IMR-90 (cell line): ENCODE measurements at regions not wholly inside any gene's neighbourhood (a gene's known extent, or its start where the extent isn't known, plus 50 kb on each side); places are given as distances from the start of the nearest gene placed in this dataset.

Source experiments
- ATAC-seq: fragments of 200-7000 bp; cut with Tn5 transposase; 2 replicates; pipeline ENCODE4 v1.9.1; 2020; ENCODE audit warnings: low read depth, mild to moderate bottlenecking, moderate library complexity
- BruUV-seq: library from RNA; stranded (reverse); fragments of 400-500 nt; replicated peaks from 2 replicates; lab custom pipeline; 2021; lab: Mats Ljungman, UMichigan
- CTCF ChIA-PET: fragments of 300-600 bp; formaldehyde crosslinking; extraction: SDS; loops from one replicate; lab custom pipeline; 2021; ENCODE audit warnings: antibody characterized with exemption; lab: Yijun Ruan, JAX
- POLR2A ChIA-PET: fragments of 300-600 bp; sonication (Branson Sonifier 250); formaldehyde crosslinking; loops from one replicate; lab custom pipeline; 2022; ENCODE audit warnings: antibody characterized with exemption; ENCODE audit not compliant: unreplicated experiment; lab: Charles Lee
- DNase-seq: peaks from one replicate; pipeline ENCODE4 v3.0.0; 2013
- H2AFZ ChIP-seq: replicated peaks from 2 replicates; pipeline ENCODE3; 2013; ENCODE audit warnings: low read length, mild to moderate bottlenecking; ENCODE audit not compliant: poor library complexity
- H2AK5ac ChIP-seq: 2 replicates; pipeline ENCODE4 v1.6.1; 2013; ENCODE audit warnings: low read depth, low read length, inconsistent platforms
- H2AK9ac ChIP-seq: replicated peaks from 2 replicates; pipeline ENCODE3; 2013; ENCODE audit warnings: mild to moderate bottlenecking, low read depth, low read length, moderate library complexity; ENCODE audit not compliant: poor library complexity
- H2BK120ac ChIP-seq: 2 replicates; pipeline ENCODE4 v1.6.1; 2013; ENCODE audit warnings: low read depth, low read length, inconsistent platforms
- H2BK15ac ChIP-seq: 3 replicates; pipeline ENCODE4 v1.6.1; 2013; ENCODE audit warnings: low read depth, low read length, inconsistent platforms
- H2BK20ac ChIP-seq: 2 replicates; pipeline ENCODE4 v1.6.1; 2013; ENCODE audit warnings: low read depth, mild to moderate bottlenecking, inconsistent platforms, low read length, moderate library complexity
- H2BK5ac ChIP-seq: 2 replicates; pipeline ENCODE4 v1.6.1; 2013; ENCODE audit warnings: mild to moderate bottlenecking, low read depth, low read length, inconsistent platforms; ENCODE audit not compliant: poor library complexity, severe bottlenecking
- H3K14ac ChIP-seq: replicated peaks from 2 replicates; pipeline ENCODE4 v1.6.1; 2013; ENCODE audit warnings: low read depth, low read length, inconsistent platforms
- H3K18ac ChIP-seq: 2 replicates; pipeline ENCODE4 v1.6.1; 2013; ENCODE audit warnings: low read depth, low read length, control low read depth
- H3K23ac ChIP-seq: 2 replicates; pipeline ENCODE4 v1.6.1; 2013; ENCODE audit warnings: low read depth, low read length, inconsistent platforms
- H3K27ac ChIP-seq: 2 replicates; pipeline ENCODE4 v1.5.1; 2013; ENCODE audit warnings: mild to moderate bottlenecking, control low read depth, low read length; ENCODE audit not compliant: insufficient read depth
- H3K27me3 ChIP-seq: 2 replicates; pipeline ENCODE4 v1.6.1; 2013; ENCODE audit warnings: low read length; ENCODE audit not compliant: control insufficient read depth, insufficient read depth
- H3K36me3 ChIP-seq: 2 replicates; pipeline ENCODE4 v1.6.1; 2013; ENCODE audit warnings: low read length, mixed read lengths; ENCODE audit not compliant: control insufficient read depth, insufficient read depth
- H3K4ac ChIP-seq: 2 replicates; pipeline ENCODE4 v1.6.1; 2013; ENCODE audit warnings: low read depth, low read length, inconsistent platforms
- H3K4me1 ChIP-seq: 2 replicates; pipeline ENCODE4 v1.6.1; 2013; ENCODE audit warnings: low read length, mixed read lengths; ENCODE audit not compliant: control insufficient read depth, insufficient read depth
- H3K4me2 ChIP-seq: 2 replicates; pipeline ENCODE4 v1.6.1; 2013; ENCODE audit warnings: low read depth, mild to moderate bottlenecking, control low read depth, low read length, moderate library complexity
- H3K4me3 ChIP-seq: 2 replicates; pipeline ENCODE4 v1.5.1; 2013; ENCODE audit warnings: low read depth, mild to moderate bottlenecking, control low read depth, low read length, moderate library complexity; ENCODE audit not compliant: insufficient read depth
- H3K56ac ChIP-seq: 2 replicates; pipeline ENCODE4 v1.6.1; 2013; ENCODE audit warnings: low read length, inconsistent platforms; ENCODE audit not compliant: insufficient read depth; ENCODE audit errors: extremely low read depth
- H3K79me1 ChIP-seq, 2 experiments: 2 replicates each; pipeline ENCODE4 v1.6.1; 2013; ENCODE audit warnings: low read length in 2 of 2, inconsistent platforms in 1 of 2, low read depth in 1 of 2
- H3K9ac ChIP-seq: 2 replicates; pipeline ENCODE4 v1.6.1; 2013; ENCODE audit warnings: low read depth, low read length, control low read depth
- H3K9me1 ChIP-seq: 2 replicates; pipeline ENCODE4 v1.6.1; 2013; ENCODE audit warnings: low read length, inconsistent platforms; ENCODE audit not compliant: insufficient read depth
- H3K9me3 ChIP-seq: 2 replicates; pipeline ENCODE4 v1.6.1; 2013; ENCODE audit warnings: low read length; ENCODE audit not compliant: control insufficient read depth, insufficient read depth
- H4K20me1 ChIP-seq: 2 replicates; pipeline ENCODE4 v1.6.1; 2013; ENCODE audit warnings: low read length, inconsistent platforms; ENCODE audit not compliant: insufficient read depth
- H4K5ac ChIP-seq: 2 replicates; pipeline ENCODE4 v1.6.1; 2013; ENCODE audit warnings: mild to moderate bottlenecking, low read depth, low read length, control low read depth
- H4K8ac ChIP-seq, 2 experiments: 2 replicates each; pipeline ENCODE4 v1.6.1; 2013; ENCODE audit warnings: low read depth in 2 of 2, low read length in 2 of 2, control low read depth in 1 of 2, inconsistent platforms in 1 of 2
- H4K91ac ChIP-seq: 2 replicates; pipeline ENCODE4 v1.6.1; 2013; ENCODE audit warnings: low read depth, low read length, inconsistent platforms; ENCODE audit not compliant: insufficient read depth
- BHLHE40 ChIP-seq: fragments of 150-350 bp; IDR thresholded peaks from 2 replicates; pipeline ENCODE4 v1.6.1; 2016; ENCODE audit warnings: mild to moderate bottlenecking, low read depth, low read length
- CEBPB ChIP-seq: IDR thresholded peaks from 2 replicates; pipeline ENCODE4 v1.6.1; 2012; ENCODE audit warnings: low read depth, low read length, improper control_type of control experiment
- CHD1 ChIP-seq: IDR thresholded peaks from 2 replicates; pipeline ENCODE4 v1.6.1; 2012; ENCODE audit warnings: low read depth, low read length, improper control_type of control experiment
- FOS ChIP-seq: fragments of 150-350 bp; IDR thresholded peaks from 2 replicates; pipeline ENCODE4 v1.6.1; 2016; ENCODE audit warnings: low read depth, low read length
- MAFK ChIP-seq: IDR thresholded peaks from 2 replicates; pipeline ENCODE4 v1.6.1; 2012; ENCODE audit warnings: low read depth, low read length, improper control_type of control experiment
- MAZ ChIP-seq: IDR thresholded peaks from 2 replicates; pipeline ENCODE4 v1.6.1; 2012; ENCODE audit warnings: low read depth, mild to moderate bottlenecking, low read length, improper control_type of control experiment, moderate library complexity, borderline replicate concordance
- MXI1 ChIP-seq: IDR thresholded peaks from 2 replicates; pipeline ENCODE4 v1.6.1; 2012; ENCODE audit warnings: low read depth, mild to moderate bottlenecking, low read length, moderate library complexity, borderline replicate concordance
- NFE2L2 ChIP-seq: fragments of 150-350 bp; IDR thresholded peaks from 2 replicates; pipeline ENCODE4 v1.6.1; 2016; ENCODE audit warnings: low read depth, mild to moderate bottlenecking, low read length
- POLR2A ChIP-seq: IDR thresholded peaks from 2 replicates; pipeline ENCODE4 v1.6.1; 2012; ENCODE audit warnings: mild to moderate bottlenecking, low read depth, low read length
- RAD21 ChIP-seq: IDR thresholded peaks from 2 replicates; pipeline ENCODE4 v1.6.1; 2012; ENCODE audit warnings: low read length, improper control_type of control experiment
- RCOR1 ChIP-seq: IDR thresholded peaks from 2 replicates; pipeline ENCODE4 v1.6.1; 2012; ENCODE audit warnings: mild to moderate bottlenecking, low read length, improper control_type of control experiment; ENCODE audit not compliant: insufficient replicate concordance
- RFX5 ChIP-seq: IDR thresholded peaks from 2 replicates; pipeline ENCODE4 v1.8.0; 2012; ENCODE audit warnings: low read depth, mild to moderate bottlenecking, low read length, moderate library complexity
- SMC3 ChIP-seq: fragments of 150-350 bp; IDR thresholded peaks from 2 replicates; pipeline ENCODE4 v1.6.1; 2016; ENCODE audit warnings: low read depth, mild to moderate bottlenecking, antibody characterized with exemption, low read length, moderate library complexity
- WGBS, 2 experiments: methylation state at CpG; one replicate each; pipeline versions ENCODE4 v1.1.5 to v1.1.7; 2013; ENCODE audit warnings: missing lambda C conversion rate in 2 of 2; ENCODE audit not compliant: insufficient read length in 1 of 2; ENCODE audit errors: extremely low coverage in 2 of 2; 5-methylcytosine and 5-hydroxymethylcytosine counted together
- dilution Hi-C: fragments of 300-500 bp; cut with HindIII; formaldehyde crosslinking; loops from one replicate; pipeline ENCODE4 v1.14.3; 2018; ENCODE audit warnings: low sequenced_read_pairs; ENCODE audit not compliant: unreplicated experiment
- in situ Hi-C: fragments of 300-500 bp; cut with MboI; formaldehyde crosslinking; loops from 3 replicates; pipeline ENCODE4 v1.14.3; 2019; ENCODE audit warnings: low sequenced_read_pairs, inconsistent platforms, mixed read lengths
- intact Hi-C: fragments of 100-400 bp; cut with micrococcal nuclease; formaldehyde crosslinking; loops from 2 replicates; pipeline ENCODE4 v1.10.0; 2022
- TF ChIP-seq, protein P1 (sequence below): conservative IDR thresholded peaks from 2 replicates; pipeline ENCODE4 v1.5.1; 2012; ENCODE audit warnings: mild to moderate bottlenecking, low read depth, low read length, improper control_type of control experiment
- TF ChIP-seq, protein P2 (sequence below): fragments of 150-350 bp; IDR thresholded peaks from 2 replicates; pipeline ENCODE4 v1.6.1; 2017; ENCODE audit warnings: mild to moderate bottlenecking, antibody characterized with exemption, low read length, low read depth

DNA sequence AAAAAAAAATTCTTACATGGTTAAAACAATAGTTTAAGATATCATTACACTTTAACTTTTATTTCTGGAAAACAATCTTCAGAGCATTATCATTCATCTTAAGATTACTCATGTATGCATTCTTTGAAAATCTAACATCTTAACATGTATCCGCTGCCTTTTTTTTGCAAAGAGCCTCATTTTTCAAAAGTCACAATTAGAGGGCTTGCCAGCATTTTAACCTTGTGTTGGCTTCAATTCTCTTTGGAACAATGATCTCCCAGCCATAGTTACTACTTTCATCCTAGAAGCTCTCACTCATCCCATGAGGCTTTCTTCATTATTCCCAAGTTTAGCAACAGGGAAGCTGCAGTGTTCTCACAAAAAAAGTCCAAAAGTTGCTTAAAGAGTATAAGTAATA, 330.8 kb downstream of the BCKDHB start:
- H3K4me1 ChIP-seq: peaks cover 13% of the 10 kb centered on the region
- 0 out of 4 replicates have a peak, but pooled peaks cover 0 to 4% of the 10 kb centered on the region in 2 experiments for H3K79me1 ChIP-seq
- TF ChIP-seq MAFK (no peak), CHD1 (no peak), MXI1 (no peak), FOS (no peak), CEBPB (no peak), RFX5 (no peak), SMC3 (no peak), MAZ (no peak), NFE2L2 (no peak), POLR2A (no peak), BHLHE40 (no peak), RCOR1 (no peak), RAD21 (no peak)
- TF ChIP-seq, protein P1, sequence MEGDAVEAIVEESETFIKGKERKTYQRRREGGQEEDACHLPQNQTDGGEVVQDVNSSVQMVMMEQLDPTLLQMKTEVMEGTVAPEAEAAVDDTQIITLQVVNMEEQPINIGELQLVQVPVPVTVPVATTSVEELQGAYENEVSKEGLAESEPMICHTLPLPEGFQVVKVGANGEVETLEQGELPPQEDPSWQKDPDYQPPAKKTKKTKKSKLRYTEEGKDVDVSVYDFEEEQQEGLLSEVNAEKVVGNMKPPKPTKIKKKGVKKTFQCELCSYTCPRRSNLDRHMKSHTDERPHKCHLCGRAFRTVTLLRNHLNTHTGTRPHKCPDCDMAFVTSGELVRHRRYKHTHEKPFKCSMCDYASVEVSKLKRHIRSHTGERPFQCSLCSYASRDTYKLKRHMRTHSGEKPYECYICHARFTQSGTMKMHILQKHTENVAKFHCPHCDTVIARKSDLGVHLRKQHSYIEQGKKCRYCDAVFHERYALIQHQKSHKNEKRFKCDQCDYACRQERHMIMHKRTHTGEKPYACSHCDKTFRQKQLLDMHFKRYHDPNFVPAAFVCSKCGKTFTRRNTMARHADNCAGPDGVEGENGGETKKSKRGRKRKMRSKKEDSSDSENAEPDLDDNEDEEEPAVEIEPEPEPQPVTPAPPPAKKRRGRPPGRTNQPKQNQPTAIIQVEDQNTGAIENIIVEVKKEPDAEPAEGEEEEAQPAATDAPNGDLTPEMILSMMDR: no peak
- TF ChIP-seq, protein P2, sequence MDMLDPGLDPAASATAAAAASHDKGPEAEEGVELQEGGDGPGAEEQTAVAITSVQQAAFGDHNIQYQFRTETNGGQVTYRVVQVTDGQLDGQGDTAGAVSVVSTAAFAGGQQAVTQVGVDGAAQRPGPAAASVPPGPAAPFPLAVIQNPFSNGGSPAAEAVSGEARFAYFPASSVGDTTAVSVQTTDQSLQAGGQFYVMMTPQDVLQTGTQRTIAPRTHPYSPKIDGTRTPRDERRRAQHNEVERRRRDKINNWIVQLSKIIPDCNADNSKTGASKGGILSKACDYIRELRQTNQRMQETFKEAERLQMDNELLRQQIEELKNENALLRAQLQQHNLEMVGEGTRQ: no peak
- H3K23ac ChIP-seq: peak overlapping the region; percentile 70; the same call in 1 of the 2 replicates
- peaks cover 4% of the 10 kb centered on the region; the same call in 1 of the 2 replicates for H3K9me1 ChIP-seq
- H4K8ac ChIP-seq: peak overlapping the region; percentile 16 to 69; a peak in 3 of 4 replicates
- peak; percentile 38 for DNase-seq
- H3K36me3 ChIP-seq: no peaks in the 10 kb centered on the region
- no peak for ATAC-seq
- peak overlapping the region; percentile 59; the same call in 1 of the 2 replicates for H4K91ac ChIP-seq
- peak overlapping the region; percentile 78; the same call in 1 of the 2 replicates for H4K5ac ChIP-seq
- H3K9ac ChIP-seq: no peak overlapping the region
- BruUV-seq: no TSS peak
- peak overlapping the region; percentile 97 for H3K14ac ChIP-seq
- POLR2A ChIA-PET: no interaction called here
- in situ Hi-C loops: no loop called here
- peak overlapping the region; percentile 97 for H2BK120ac ChIP-seq
- dilution Hi-C loops: no loop called here
- no peaks in the 10 kb centered on the region for H3K27me3 ChIP-seq
- H2AK5ac ChIP-seq: no peak overlapping the region
- H3K4me2 ChIP-seq: no peak overlapping the region
- no peak overlapping the region for H2AK9ac ChIP-seq
- H3K56ac ChIP-seq: no peak overlapping the region
- no peak overlapping the region for H3K27ac ChIP-seq
- H3K4me3 ChIP-seq: no peak overlapping the region
- H2BK15ac ChIP-seq: peak overlapping the region; percentile 95; the same call in 2 of the 3 replicates
- WGBS, 2 experiments: no CpG with 5 or more reads among the region's 1 CpG
- peak overlapping the region; percentile 82; the same call in 1 of the 2 replicates for H3K18ac ChIP-seq
- H2BK5ac ChIP-seq: peak overlapping the region; percentile 92
- peak overlapping the region; percentile 54; the same call in 1 of the 2 replicates for H3K4ac ChIP-seq
- intact Hi-C loops: no loop called here
- peak overlapping the region; percentile 94; the same call in 1 of the 2 replicates for H2BK20ac ChIP-seq
- H4K20me1 ChIP-seq: no peaks in the 10 kb centered on the region
- no peak overlapping the region for H2AFZ ChIP-seq
- CTCF ChIA-PET: no interaction called here
- no peaks in the 10 kb centered on the region for H3K9me3 ChIP-seq
